SK-N-SH (cell line): ENCODE measurements at regions not wholly inside any gene's neighbourhood (a gene's known extent, or its start where the extent isn't known, plus 50 kb on each side); places are given as distances from the start of the nearest gene placed in this dataset.

Source experiments
- CTCF ChIA-PET: fragments of 300-600, 350-600 bp; formaldehyde crosslinking; extraction: SDS; loops from one replicate; lab custom pipeline; 2021; lab: Yijun Ruan, JAX
- POLR2A ChIA-PET: fragments of 350-600 bp; sonication (Branson Sonifier 250); formaldehyde crosslinking; extraction: SDS; loops from one replicate; lab custom pipeline; 2020; ENCODE audit warnings: antibody characterized with exemption, inconsistent platforms; lab: Yijun Ruan, JAX
- DNase-seq: peaks from one replicate; pipeline ENCODE4 v3.0.0; 2012
- H2AFZ ChIP-seq: fragments of 200-600 bp; sonication (generic); 2 replicates; pipeline ENCODE4 v1.8.1; 2016; ENCODE audit warnings: antibody characterized with exemption, mild to moderate bottlenecking, low read depth
- H3F3A ChIP-seq: fragments of 200-600 bp; sonication (generic); replicated peaks from 2 replicates; pipeline ENCODE3; 2016; ENCODE audit warnings: antibody characterized with exemption, mild to moderate bottlenecking; ENCODE audit not compliant: insufficient read depth
- H3K27ac ChIP-seq, 2 experiments: fragments of 200-500 bp in 1 of 2; fragments of 200-600 bp in 1 of 2; sonication (Bioruptor generic) in 1 of 2; sonication (generic), shearing (Covaris generic) in 1 of 2; 2 replicates each; pipeline versions ENCODE4 v1.5.1 to v1.6.1; 2014 to 2016; ENCODE audit warnings: low read depth in 2 of 2, inconsistent platforms in 1 of 2, low read length in 1 of 2, mild to moderate bottlenecking in 1 of 2, mixed read lengths in 1 of 2
- H3K27me3 ChIP-seq: fragments of 200-600 bp; sonication (generic), shearing (Covaris generic); 2 replicates; pipeline ENCODE4 v1.6.1; 2016; ENCODE audit warnings: mixed run types; ENCODE audit not compliant: insufficient read depth
- H3K36me3 ChIP-seq, 2 experiments: fragments of 200-500 bp in 1 of 2; fragments of 200-600 bp in 1 of 2; sonication (Bioruptor generic) in 1 of 2; sonication (generic) in 1 of 2; replicated peaks in 1 of 2; 2 replicates each; pipeline versions ENCODE3 to v1.5.1; 2014 to 2016; ENCODE audit warnings: low read length in 1 of 2, mild to moderate bottlenecking in 1 of 2; ENCODE audit not compliant: insufficient read depth in 2 of 2, control insufficient read depth in 1 of 2
- H3K4me1 ChIP-seq, 2 experiments: fragments of 200-500 bp in 1 of 2; fragments of 200-600 bp in 1 of 2; sonication (Bioruptor generic) in 1 of 2; sonication (generic), shearing (Covaris generic) in 1 of 2; 2 replicates each; pipeline versions ENCODE4 v1.5.1 to v1.6.1; 2014 to 2016; ENCODE audit warnings: low read depth in 1 of 2, low read length in 1 of 2, mixed run types in 1 of 2; ENCODE audit not compliant: insufficient read depth in 2 of 2, control insufficient read depth in 1 of 2
- H3K4me2 ChIP-seq: fragments of 200-600 bp; sonication (generic), shearing (Covaris generic); 2 replicates; pipeline ENCODE4 v1.6.1; 2017; ENCODE audit warnings: mixed run types
- H3K4me3 ChIP-seq, 2 experiments: fragments of 200-500 bp in 1 of 2; fragments of 200-600 bp in 1 of 2; sonication (Bioruptor generic) in 1 of 2; sonication (generic), shearing (Covaris generic) in 1 of 2; 2 replicates each; pipeline versions ENCODE4 v1.5.1 to v1.8.1; 2014 to 2016; ENCODE audit warnings: low read depth in 2 of 2, inconsistent platforms in 1 of 2, low read length in 1 of 2, mild to moderate bottlenecking in 1 of 2, mixed read lengths in 1 of 2, moderate library complexity in 1 of 2
- H3K79me2 ChIP-seq: fragments of 200-600 bp; sonication (generic); 2 replicates; pipeline ENCODE4 v1.8.1; 2017; ENCODE audit warnings: mild to moderate bottlenecking; ENCODE audit not compliant: insufficient read depth
- H3K9ac ChIP-seq: fragments of 200-600 bp; sonication (generic); 2 replicates; pipeline ENCODE4 v1.6.1; 2017; ENCODE audit warnings: mixed run types
- H3K9me2 ChIP-seq: fragments of 200-600 bp; sonication (generic); 2 replicates; pipeline ENCODE4 v1.6.1; 2017; ENCODE audit warnings: mixed run types
- H3K9me3 ChIP-seq: fragments of 200-600 bp; sonication (generic); 2 replicates; pipeline ENCODE4 v1.6.1; 2017; ENCODE audit warnings: mixed run types, mild to moderate bottlenecking, moderate library complexity
- H4K20me1 ChIP-seq: fragments of 200-600 bp; sonication (generic); 2 replicates; pipeline ENCODE4 v1.6.1; 2017; ENCODE audit warnings: mild to moderate bottlenecking, mixed run types; ENCODE audit not compliant: insufficient read depth
- CHD2 ChIP-seq: fragments of 150-350 bp; IDR thresholded peaks from 2 replicates; pipeline ENCODE4 v1.6.1; 2018; ENCODE audit warnings: low read length; ENCODE audit not compliant: partially characterized antibody
- FOSL2 ChIP-seq: IDR thresholded peaks from 2 replicates; pipeline ENCODE4 v1.4.0; 2012; ENCODE audit warnings: low read depth, mild to moderate bottlenecking, moderate library complexity, borderline replicate concordance
- FOXJ3 ChIP-seq: sonication (generic); formaldehyde crosslinking; IDR thresholded peaks from 2 replicates; pipeline ENCODE4 v1.5.1; 2020; ENCODE audit warnings: mild to moderate bottlenecking, missing genetic modification reagents
- GABPA ChIP-seq: IDR thresholded peaks from 2 replicates; pipeline ENCODE4 v1.4.0; 2012; ENCODE audit warnings: low read depth, mild to moderate bottlenecking
- MXI1 ChIP-seq: IDR thresholded peaks from 2 replicates; pipeline ENCODE4 v1.6.1; 2012; ENCODE audit warnings: mild to moderate bottlenecking, low read depth, low read length, improper control_type of control experiment
- NRF1 ChIP-seq: IDR thresholded peaks from 2 replicates; pipeline ENCODE4 v1.6.1; 2012; ENCODE audit warnings: low read depth, mild to moderate bottlenecking, low read length
- POLR2AphosphoS5 ChIP-seq: IDR thresholded peaks from 2 replicates; pipeline ENCODE4 v1.6.1; 2012; ENCODE audit warnings: low read depth, low read length
- RAD21 ChIP-seq: IDR thresholded peaks from 2 replicates; pipeline ENCODE4 v1.6.1; 2012; ENCODE audit warnings: mild to moderate bottlenecking, low read length
- RCOR1 ChIP-seq: fragments of 150-350 bp; IDR thresholded peaks from 2 replicates; pipeline ENCODE4 v1.6.1; 2017; ENCODE audit warnings: antibody characterized with exemption, low read length
- RFX5 ChIP-seq: IDR thresholded peaks from 2 replicates; pipeline ENCODE4 v1.6.1; 2012; ENCODE audit warnings: mild to moderate bottlenecking, improper control_type of control experiment, low read length
- SIN3A ChIP-seq: IDR thresholded peaks from 2 replicates; pipeline ENCODE4 v1.6.1; 2012; ENCODE audit warnings: low read depth, mild to moderate bottlenecking, low read length, moderate library complexity, borderline replicate concordance
- TCF12 ChIP-seq: IDR thresholded peaks from 2 replicates; pipeline ENCODE4 v1.4.0; 2012
- TEAD4 ChIP-seq: IDR thresholded peaks from 2 replicates; pipeline ENCODE4 v1.4.0; 2012; ENCODE audit warnings: mild to moderate bottlenecking, borderline replicate concordance; ENCODE audit not compliant: insufficient read depth
- YY1 ChIP-seq: IDR thresholded peaks from 2 replicates; pipeline ENCODE4 v1.4.0; 2012; ENCODE audit warnings: low read depth, mild to moderate bottlenecking
- WGBS: methylation state at CpG from one replicate; pipeline ENCODE4 v1.1.6; 2017; ENCODE audit warnings: low lambda C conversion rate; 5-methylcytosine and 5-hydroxymethylcytosine counted together
- TF ChIP-seq, protein P1 (sequence below): IDR thresholded peaks from 2 replicates; pipeline ENCODE4; 2012
- TF ChIP-seq, protein P2 (sequence below): fragments of 200-600 bp; sonication (generic); IDR thresholded peaks from 2 replicates; pipeline ENCODE4 v1.6.1; 2017; ENCODE audit warnings: antibody characterized with exemption, mild to moderate bottlenecking, moderate library complexity
- TF ChIP-seq, protein P3 (sequence below): IDR thresholded peaks from 2 replicates; pipeline ENCODE4 v1.4.0; 2012; ENCODE audit warnings: low read depth, borderline replicate concordance
- TF ChIP-seq, protein P4 (sequence below): IDR thresholded peaks from 2 replicates; pipeline ENCODE4 v1.4.0; 2012; ENCODE audit warnings: low read depth, borderline replicate concordance
- TF ChIP-seq, protein P5 (sequence below): IDR thresholded peaks from 2 replicates; pipeline ENCODE4 v1.4.0; 2012; ENCODE audit warnings: low read depth
- TF ChIP-seq, protein P6 (sequence below): fragments of 150-350 bp; IDR thresholded peaks from 2 replicates; pipeline ENCODE4 v1.6.1; 2017; ENCODE audit warnings: antibody characterized with exemption, low read length, low read depth, borderline replicate concordance

DNA sequence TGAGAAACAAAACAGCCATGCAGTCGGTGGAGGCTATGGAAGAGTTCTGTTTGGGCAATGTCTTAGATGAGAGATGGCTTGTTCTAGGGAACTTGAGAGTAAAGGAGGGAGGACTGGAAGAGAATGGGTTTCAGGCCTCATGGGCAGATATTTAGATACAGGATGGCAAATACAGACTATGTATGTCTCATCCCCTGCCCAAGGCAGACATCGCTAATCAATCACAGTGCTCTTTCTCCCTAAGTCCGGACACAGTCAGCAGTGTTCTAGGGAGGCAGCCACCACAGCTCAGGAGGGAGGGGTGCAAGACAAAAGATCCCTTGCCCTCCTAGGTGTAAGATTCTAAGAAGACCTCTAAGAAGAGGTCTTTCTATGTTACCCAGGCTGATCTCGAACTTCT, 159.3 kb upstream of the TLE3 start:
- Histone ChIP-seq H3K36me3 (no peaks in the 10 kb centered on the region), H4K20me1 (no peaks in the 10 kb centered on the region), H3F3A (no peaks in the 10 kb centered on the region), H3K4me1 (peaks cover 5 to 30% of the 10 kb centered on the region in 2 experiments; a peak in 1 of 4 replicates), H3K27ac (no peak overlapping the region)
- DNase-seq, result no peak
- no peak for TF ChIP-seq FOXJ3 (CRISPR knock-in tag)
- TF ChIP-seq RFX5, result no peak
- TF ChIP-seq CHD2, result no peak
- TF ChIP-seq POLR2AphosphoS5, result no peak
- TF ChIP-seq, protein P1, sequence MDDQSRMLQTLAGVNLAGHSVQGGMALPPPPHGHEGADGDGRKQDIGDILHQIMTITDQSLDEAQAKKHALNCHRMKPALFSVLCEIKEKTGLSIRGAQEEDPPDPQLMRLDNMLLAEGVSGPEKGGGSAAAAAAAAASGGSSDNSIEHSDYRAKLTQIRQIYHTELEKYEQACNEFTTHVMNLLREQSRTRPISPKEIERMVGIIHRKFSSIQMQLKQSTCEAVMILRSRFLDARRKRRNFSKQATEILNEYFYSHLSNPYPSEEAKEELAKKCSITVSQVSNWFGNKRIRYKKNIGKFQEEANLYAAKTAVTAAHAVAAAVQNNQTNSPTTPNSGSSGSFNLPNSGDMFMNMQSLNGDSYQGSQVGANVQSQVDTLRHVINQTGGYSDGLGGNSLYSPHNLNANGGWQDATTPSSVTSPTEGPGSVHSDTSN, result no peak
- no peak for TF ChIP-seq MXI1
- TF ChIP-seq SIN3A, result no peak
- TF ChIP-seq, protein P2, sequence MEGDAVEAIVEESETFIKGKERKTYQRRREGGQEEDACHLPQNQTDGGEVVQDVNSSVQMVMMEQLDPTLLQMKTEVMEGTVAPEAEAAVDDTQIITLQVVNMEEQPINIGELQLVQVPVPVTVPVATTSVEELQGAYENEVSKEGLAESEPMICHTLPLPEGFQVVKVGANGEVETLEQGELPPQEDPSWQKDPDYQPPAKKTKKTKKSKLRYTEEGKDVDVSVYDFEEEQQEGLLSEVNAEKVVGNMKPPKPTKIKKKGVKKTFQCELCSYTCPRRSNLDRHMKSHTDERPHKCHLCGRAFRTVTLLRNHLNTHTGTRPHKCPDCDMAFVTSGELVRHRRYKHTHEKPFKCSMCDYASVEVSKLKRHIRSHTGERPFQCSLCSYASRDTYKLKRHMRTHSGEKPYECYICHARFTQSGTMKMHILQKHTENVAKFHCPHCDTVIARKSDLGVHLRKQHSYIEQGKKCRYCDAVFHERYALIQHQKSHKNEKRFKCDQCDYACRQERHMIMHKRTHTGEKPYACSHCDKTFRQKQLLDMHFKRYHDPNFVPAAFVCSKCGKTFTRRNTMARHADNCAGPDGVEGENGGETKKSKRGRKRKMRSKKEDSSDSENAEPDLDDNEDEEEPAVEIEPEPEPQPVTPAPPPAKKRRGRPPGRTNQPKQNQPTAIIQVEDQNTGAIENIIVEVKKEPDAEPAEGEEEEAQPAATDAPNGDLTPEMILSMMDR, result no peak
- no peak for TF ChIP-seq RCOR1
- TF ChIP-seq, protein P3, sequence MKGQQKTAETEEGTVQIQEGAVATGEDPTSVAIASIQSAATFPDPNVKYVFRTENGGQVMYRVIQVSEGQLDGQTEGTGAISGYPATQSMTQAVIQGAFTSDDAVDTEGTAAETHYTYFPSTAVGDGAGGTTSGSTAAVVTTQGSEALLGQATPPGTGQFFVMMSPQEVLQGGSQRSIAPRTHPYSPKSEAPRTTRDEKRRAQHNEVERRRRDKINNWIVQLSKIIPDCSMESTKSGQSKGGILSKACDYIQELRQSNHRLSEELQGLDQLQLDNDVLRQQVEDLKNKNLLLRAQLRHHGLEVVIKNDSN, result no peak
- TF ChIP-seq, protein P4, sequence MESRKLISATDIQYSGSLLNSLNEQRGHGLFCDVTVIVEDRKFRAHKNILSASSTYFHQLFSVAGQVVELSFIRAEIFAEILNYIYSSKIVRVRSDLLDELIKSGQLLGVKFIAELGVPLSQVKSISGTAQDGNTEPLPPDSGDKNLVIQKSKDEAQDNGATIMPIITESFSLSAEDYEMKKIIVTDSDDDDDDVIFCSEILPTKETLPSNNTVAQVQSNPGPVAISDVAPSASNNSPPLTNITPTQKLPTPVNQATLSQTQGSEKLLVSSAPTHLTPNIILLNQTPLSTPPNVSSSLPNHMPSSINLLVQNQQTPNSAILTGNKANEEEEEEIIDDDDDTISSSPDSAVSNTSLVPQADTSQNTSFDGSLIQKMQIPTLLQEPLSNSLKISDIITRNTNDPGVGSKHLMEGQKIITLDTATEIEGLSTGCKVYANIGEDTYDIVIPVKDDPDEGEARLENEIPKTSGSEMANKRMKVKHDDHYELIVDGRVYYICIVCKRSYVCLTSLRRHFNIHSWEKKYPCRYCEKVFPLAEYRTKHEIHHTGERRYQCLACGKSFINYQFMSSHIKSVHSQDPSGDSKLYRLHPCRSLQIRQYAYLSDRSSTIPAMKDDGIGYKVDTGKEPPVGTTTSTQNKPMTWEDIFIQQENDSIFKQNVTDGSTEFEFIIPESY, result no peak
- TF ChIP-seq NRF1, result no peak
- no peak for TF ChIP-seq YY1
- TF ChIP-seq TEAD4, result no peak
- TF ChIP-seq FOSL2, result no peak
- no peak for TF ChIP-seq GABPA
- TF ChIP-seq, protein P5, sequence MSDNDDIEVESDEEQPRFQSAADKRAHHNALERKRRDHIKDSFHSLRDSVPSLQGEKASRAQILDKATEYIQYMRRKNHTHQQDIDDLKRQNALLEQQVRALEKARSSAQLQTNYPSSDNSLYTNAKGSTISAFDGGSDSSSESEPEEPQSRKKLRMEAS, result no peak
- TF ChIP-seq TCF12, result no peak
- no peak for TF ChIP-seq RAD21
- TF ChIP-seq, protein P6, sequence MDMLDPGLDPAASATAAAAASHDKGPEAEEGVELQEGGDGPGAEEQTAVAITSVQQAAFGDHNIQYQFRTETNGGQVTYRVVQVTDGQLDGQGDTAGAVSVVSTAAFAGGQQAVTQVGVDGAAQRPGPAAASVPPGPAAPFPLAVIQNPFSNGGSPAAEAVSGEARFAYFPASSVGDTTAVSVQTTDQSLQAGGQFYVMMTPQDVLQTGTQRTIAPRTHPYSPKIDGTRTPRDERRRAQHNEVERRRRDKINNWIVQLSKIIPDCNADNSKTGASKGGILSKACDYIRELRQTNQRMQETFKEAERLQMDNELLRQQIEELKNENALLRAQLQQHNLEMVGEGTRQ, result no peak
- TF ChIP-seq, all 33 proteins: peak for 0
- Histone ChIP-seq H2AFZ (no peak overlapping the region), H3K9me3 (no peaks in the 10 kb centered on the region), H3K9ac (no peak overlapping the region), H3K27me3 (no peaks in the 10 kb centered on the region), H3K9me2 (no peaks in the 10 kb centered on the region), H3K79me2 (no peaks in the 10 kb centered on the region), H3K4me3 (no peak overlapping the region), H3K4me2 (no peak overlapping the region)
- 87% methylated on average over 4 of the region's 4 CpGs for WGBS
- CTCF ChIA-PET, result no interaction called here
- POLR2A ChIA-PET, result no interaction called here
